Endothelial cell of umbilical vein (primary cell): ENCODE measurements at regions not wholly inside any gene's neighbourhood (a gene's known extent, or its start where the extent isn't known, plus 50 kb on each side); places are given as distances from the start of the nearest gene placed in this dataset.

Experiments
- BruUV-seq: library from RNA; stranded (reverse); fragments of 400-500 nt; replicated peaks from 2 replicates; lab custom pipeline; 2021; lab: Mats Ljungman, UMichigan
- CTCF ChIA-PET: fragments of 300-600, 350-600 bp; sonication (Branson Sonifier 250); formaldehyde crosslinking; loops from one replicate; lab custom pipeline; 2021; ENCODE audit warnings: antibody characterized with exemption, inconsistent platforms; lab: Charles Lee
- POLR2A ChIA-PET: fragments of 300-600, 350-600 bp; sonication (Branson Sonifier 250); formaldehyde crosslinking; loops from one replicate; lab custom pipeline; 2021; ENCODE audit warnings: antibody characterized with exemption, inconsistent platforms; lab: Charles Lee
- DNase-seq: peaks from one replicate; pipeline ENCODE4 v3.0.0-alpha.2; 2011; ENCODE audit warnings: low read depth, low spot score
- FAIRE-seq: peaks from 2 replicates; lab custom pipeline; 2011; peaks lifted over from hg19 to GRCh38; lab: Jason Lieb, UNC
- H2AFZ ChIP-seq: 2 replicates; pipeline ENCODE4 v1.6.0; 2012; ENCODE audit warnings: low read depth, low read length, control low read depth, inconsistent platforms
- H3K27ac ChIP-seq: 2 replicates; pipeline ENCODE4 v1.5.1; 2011; ENCODE audit warnings: low read depth, mild to moderate bottlenecking, control low read depth, low read length, moderate library complexity; ENCODE audit not compliant: insufficient read depth
- H3K27me3 ChIP-seq, 2 experiments: 2 replicates each; pipeline versions ENCODE4 v1.6.0 to v1.6.1; 2011; ENCODE audit warnings: low read length in 2 of 2, mixed read lengths in 1 of 2; ENCODE audit not compliant: control insufficient read depth in 2 of 2, insufficient read depth in 2 of 2
- H3K36me3 ChIP-seq, 2 experiments: 2 replicates in 1 of 2; 3 replicates in 1 of 2; pipeline ENCODE4 v1.5.1; 2011; ENCODE audit warnings: low read length in 2 of 2, mild to moderate bottlenecking in 1 of 2, moderate library complexity in 1 of 2; ENCODE audit not compliant: control insufficient read depth in 2 of 2, insufficient read depth in 2 of 2; ENCODE audit errors: extremely low read depth in 1 of 2
- H3K4me1 ChIP-seq: 3 replicates; pipeline ENCODE4 v1.5.1; 2011; ENCODE audit warnings: mild to moderate bottlenecking, low read length; ENCODE audit not compliant: control insufficient read depth, insufficient read depth; ENCODE audit errors: extremely low read depth
- H3K4me2 ChIP-seq: 2 replicates; pipeline ENCODE4 v1.6.1; 2011; ENCODE audit warnings: low read length, control low read depth, mixed read lengths; ENCODE audit not compliant: insufficient read depth
- H3K4me3 ChIP-seq, 3 experiments: fragments of 200-600 bp in 1 of 3; sonication (generic), shearing (Covaris generic) in 1 of 3; replicated peaks in 1 of 3; 2 replicates each; pipeline ENCODE4 v1.5.1; 2011 to 2016; ENCODE audit warnings: control low read depth in 3 of 3, low read length in 3 of 3, mild to moderate bottlenecking in 2 of 3, inconsistent platforms in 1 of 3, low read depth in 1 of 3, moderate library complexity in 1 of 3; ENCODE audit not compliant: insufficient read depth in 1 of 3
- H3K79me2 ChIP-seq: 2 replicates; pipeline ENCODE4 v1.6.0; 2012; ENCODE audit warnings: low read length, inconsistent platforms; ENCODE audit not compliant: control insufficient read depth, insufficient read depth
- H3K9ac ChIP-seq: replicated peaks from 2 replicates; pipeline ENCODE3; 2011; ENCODE audit warnings: low read length, control low read depth; ENCODE audit not compliant: insufficient read depth; ENCODE audit errors: extremely low read depth
- H3K9me1 ChIP-seq: replicated peaks from 3 replicates; pipeline ENCODE4 v1.6.0; 2011; ENCODE audit warnings: mild to moderate bottlenecking, low read length; ENCODE audit not compliant: control insufficient read depth, insufficient read depth; ENCODE audit errors: extremely low read depth
- H3K9me3 ChIP-seq: replicated peaks from 2 replicates; pipeline ENCODE4 v1.5.1; 2012; ENCODE audit warnings: low read length, inconsistent platforms; ENCODE audit not compliant: control insufficient read depth, insufficient read depth
- H4K20me1 ChIP-seq: replicated peaks from 2 replicates; pipeline ENCODE3; 2011; ENCODE audit warnings: mild to moderate bottlenecking, low read length; ENCODE audit not compliant: control insufficient read depth, insufficient read depth; ENCODE audit errors: extremely low read depth
- EZH2 ChIP-seq: IDR thresholded peaks from 2 replicates; pipeline ENCODE4 v1.6.1; 2012; ENCODE audit warnings: borderline replicate concordance, low read depth, mild to moderate bottlenecking, moderate library complexity, low read length, inconsistent platforms; ENCODE audit not compliant: severe bottlenecking
- FOS ChIP-seq: IDR thresholded peaks from 2 replicates; pipeline ENCODE4 v1.6.1; 2011; ENCODE audit warnings: mild to moderate bottlenecking, low read length, moderate library complexity, borderline replicate concordance; ENCODE audit not compliant: insufficient read depth
- GATA2 ChIP-seq: IDR thresholded peaks from 2 replicates; pipeline ENCODE4 v1.7.0; 2011; ENCODE audit warnings: low read depth, mild to moderate bottlenecking, moderate library complexity, mixed read lengths, low read length; ENCODE audit not compliant: insufficient read length, insufficient read depth
- JUN ChIP-seq: IDR thresholded peaks from 2 replicates; pipeline ENCODE4 v1.6.1; 2011; ENCODE audit warnings: borderline replicate concordance, low read depth; ENCODE audit not compliant: insufficient read length, insufficient read depth
- MYC ChIP-seq: IDR thresholded peaks from one replicate; pipeline ENCODE4 v1.6.1; 2011; ENCODE audit warnings: mild to moderate bottlenecking, low read depth, low read length
- POLR2A ChIP-seq: IDR thresholded peaks from 2 replicates; pipeline ENCODE4 v1.6.1; 2012; ENCODE audit warnings: low read depth, mild to moderate bottlenecking, control low read depth, low read length
- POLR2AphosphoS5 ChIP-seq: IDR thresholded peaks from 2 replicates; pipeline ENCODE4 v1.6.1; 2012; ENCODE audit warnings: low read depth, mild to moderate bottlenecking, control low read depth, low read length, moderate library complexity; ENCODE audit not compliant: insufficient read depth
- dilution Hi-C: fragments of 300-500 bp; cut with MboI; formaldehyde crosslinking; loops from one replicate; pipeline ENCODE4 v1.15.0; 2019; ENCODE audit warnings: low sequenced_read_pairs; ENCODE audit not compliant: extremely low pct_ligation_motif_present
- intact Hi-C: fragments of 100-400 bp; cut with micrococcal nuclease; formaldehyde crosslinking; loops from one replicate; pipeline ENCODE4 v1.10.0; 2022
- TF ChIP-seq, protein P1 (sequence below): IDR thresholded peaks from 2 replicates; pipeline ENCODE4 v1.6.1; 2011; ENCODE audit not compliant: insufficient read depth, insufficient read length
- TF ChIP-seq, protein P2 (sequence below), 2 donors: IDR thresholded peaks; 1 replicate in 1 of 2; 2 replicates in 1 of 2; pipeline ENCODE4 v1.5.1; 2011; ENCODE audit warnings: low read length in 2 of 2, mild to moderate bottlenecking in 2 of 2, moderate library complexity in 2 of 2, control low read depth in 1 of 2, inconsistent platforms in 1 of 2, low read depth in 1 of 2; ENCODE audit not compliant: insufficient read depth in 1 of 2; ENCODE audit errors: extremely low read depth in 1 of 2

GRCh38 chr6:151749341-151749740, 58.1 kb upstream of the ESR1 start:
- peaks cover 4 to 6% of the 10 kb centered on the region in 2 experiments for H3K27me3 ChIP-seq
- no peaks in the 10 kb centered on the region for H3K4me1 ChIP-seq
- H3K9ac ChIP-seq, result no peak overlapping the region
- POLR2A ChIA-PET, result no interaction called here
- no peaks in the 10 kb centered on the region for H3K36me3 ChIP-seq
- no peaks in the 10 kb centered on the region for H3K79me2 ChIP-seq
- H3K4me2 ChIP-seq, result no peak overlapping the region
- dilution Hi-C loops (no loop called here), intact Hi-C loops (no loop called here)
- H3K9me1 ChIP-seq, result no peaks in the 10 kb centered on the region
- H3K27ac ChIP-seq, result no peak overlapping the region
- DNase-seq, result no peak
- H2AFZ ChIP-seq, result no peak overlapping the region
- no TSS peak for BruUV-seq
- CTCF ChIA-PET, result interaction anchor here (1.1 kb wide), 1 partner anchor 9 kb away, joined by 4 read pairs; no protein-coding TSS in a partner anchor
- H3K4me3 ChIP-seq, result no peak overlapping the region
- FAIRE-seq, result no peak
- no peaks in the 10 kb centered on the region for H3K9me3 ChIP-seq
- no peaks in the 10 kb centered on the region for H4K20me1 ChIP-seq
- TF ChIP-seq, protein P1, sequence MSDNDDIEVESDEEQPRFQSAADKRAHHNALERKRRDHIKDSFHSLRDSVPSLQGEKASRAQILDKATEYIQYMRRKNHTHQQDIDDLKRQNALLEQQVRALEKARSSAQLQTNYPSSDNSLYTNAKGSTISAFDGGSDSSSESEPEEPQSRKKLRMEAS, result no peak
- TF ChIP-seq FOS, result no peak
- no peak for TF ChIP-seq POLR2A
- no peak for TF ChIP-seq MYC
- TF ChIP-seq GATA2, result no peak
- TF ChIP-seq, protein P2, sequence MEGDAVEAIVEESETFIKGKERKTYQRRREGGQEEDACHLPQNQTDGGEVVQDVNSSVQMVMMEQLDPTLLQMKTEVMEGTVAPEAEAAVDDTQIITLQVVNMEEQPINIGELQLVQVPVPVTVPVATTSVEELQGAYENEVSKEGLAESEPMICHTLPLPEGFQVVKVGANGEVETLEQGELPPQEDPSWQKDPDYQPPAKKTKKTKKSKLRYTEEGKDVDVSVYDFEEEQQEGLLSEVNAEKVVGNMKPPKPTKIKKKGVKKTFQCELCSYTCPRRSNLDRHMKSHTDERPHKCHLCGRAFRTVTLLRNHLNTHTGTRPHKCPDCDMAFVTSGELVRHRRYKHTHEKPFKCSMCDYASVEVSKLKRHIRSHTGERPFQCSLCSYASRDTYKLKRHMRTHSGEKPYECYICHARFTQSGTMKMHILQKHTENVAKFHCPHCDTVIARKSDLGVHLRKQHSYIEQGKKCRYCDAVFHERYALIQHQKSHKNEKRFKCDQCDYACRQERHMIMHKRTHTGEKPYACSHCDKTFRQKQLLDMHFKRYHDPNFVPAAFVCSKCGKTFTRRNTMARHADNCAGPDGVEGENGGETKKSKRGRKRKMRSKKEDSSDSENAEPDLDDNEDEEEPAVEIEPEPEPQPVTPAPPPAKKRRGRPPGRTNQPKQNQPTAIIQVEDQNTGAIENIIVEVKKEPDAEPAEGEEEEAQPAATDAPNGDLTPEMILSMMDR (IDR thresholded peaks at IDR 0.05; ENCODE audit: extremely low read depth in 1 of 2, insufficient read depth in 1 of 2, low read depth in 1 of 2, low read length in 2 of 2), result no peak
- TF ChIP-seq JUN, result no peak
- TF ChIP-seq POLR2AphosphoS5, result no peak
- no peak for TF ChIP-seq EZH2
